Activated CD4-positive, alpha-beta memory T cell treated with anti-CD3 and anti-CD28 coated beads, Interleukin-2, amount 10 ng/mL, durations not matched to agents 7 days and 5 days (primary cell): ENCODE measurements at regions not wholly inside any gene's neighbourhood (a gene's known extent, or its start where the extent isn't known, plus 50 kb on each side); places are given as distances from the start of the nearest gene placed in this dataset.

Experiments
- CTCF ChIA-PET: fragments of 350-600 bp; sonication (Branson Sonifier 250); formaldehyde crosslinking; loops from one replicate; lab custom pipeline; 2021; ENCODE audit warnings: antibody characterized with exemption, inconsistent platforms; lab: Charles Lee
- POLR2A ChIA-PET: fragments of 350-600 bp; sonication (Branson Sonifier 250); formaldehyde crosslinking; loops from one replicate; lab custom pipeline; 2021; ENCODE audit warnings: antibody characterized with exemption; lab: Charles Lee
- DNase-seq: peaks from one replicate; pipeline ENCODE4 v3.0.0-alpha.2; 2020
- H3K27ac Mint-ChIP-seq: one replicate; pipeline ENCODE4 v1.8.0; 2021; ENCODE audit warnings: mild to moderate bottlenecking, mixed read lengths
- H3K27me3 Mint-ChIP-seq: one replicate; pipeline ENCODE4 v1.8.0; 2021; ENCODE audit warnings: mixed read lengths
- H3K36me3 Mint-ChIP-seq: one replicate; pipeline ENCODE4 v1.8.0; 2021; ENCODE audit warnings: low read depth, mixed read lengths
- H3K4me1 Mint-ChIP-seq: one replicate; pipeline ENCODE4 v1.8.0; 2021; ENCODE audit warnings: mixed read lengths
- H3K4me3 Mint-ChIP-seq: one replicate; pipeline ENCODE4 v1.8.0; 2021; ENCODE audit warnings: mild to moderate bottlenecking, mixed read lengths
- H3K9me3 Mint-ChIP-seq: one replicate; pipeline ENCODE4 v1.8.0; 2021; ENCODE audit warnings: mixed read lengths

DNA sequence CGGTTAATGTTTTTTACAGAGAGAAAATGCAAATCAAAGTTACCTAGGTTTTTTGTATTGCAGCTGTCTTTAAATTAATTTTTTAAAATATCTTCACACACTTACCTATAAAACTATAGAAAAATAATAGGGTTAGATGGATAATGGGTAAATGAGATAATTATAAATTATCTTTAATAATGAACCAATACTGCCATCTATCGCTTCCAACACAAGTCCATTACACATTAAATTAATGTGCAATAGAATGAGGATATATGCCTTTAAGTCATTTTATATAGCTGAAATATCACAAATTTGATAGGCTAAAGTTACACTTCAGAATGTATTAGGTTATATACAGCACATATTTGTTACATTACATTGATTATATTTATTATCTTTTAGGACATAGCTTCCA is 2212.8 kb downstream of the MRPL39 start:
- H3K27me3 Mint-ChIP-seq: no peaks in the 10 kb centered on the region
- DNase-seq: no peak
- POLR2A ChIA-PET: no interaction called here
- no peaks in the 10 kb centered on the region for H3K9me3 Mint-ChIP-seq
- H3K4me1 Mint-ChIP-seq: no peaks in the 10 kb centered on the region
- no peak overlapping the region for H3K4me3 Mint-ChIP-seq
- H3K36me3 Mint-ChIP-seq: no peaks in the 10 kb centered on the region
- H3K27ac Mint-ChIP-seq: no peak overlapping the region
- CTCF ChIA-PET: no interaction called here

- Mint-ChIP-seq H3K4me1 (no peaks in the 10 kb centered on the region), H3K4me3 (no peak overlapping the region), H3K27me3 (no peaks in the 10 kb centered on the region), H3K9me3 (peaks cover 2% of the 10 kb centered on the region), H3K27ac (no peak overlapping the region), H3K36me3 (no peaks in the 10 kb centered on the region)
- ChIA-PET CTCF (no interaction called here), POLR2A (no interaction called here)
- no peak for DNase-seq
Observed at GRCh38 chr21:23384679-23385078, 2222.6 kb downstream of the MRPL39 start.

- CTCF ChIA-PET: no interaction called here
- no peak overlapping the region for H3K4me3 Mint-ChIP-seq
- POLR2A ChIA-PET: no interaction called here
- peaks cover 2% of the 10 kb centered on the region for H3K9me3 Mint-ChIP-seq
- no peaks in the 10 kb centered on the region for H3K36me3 Mint-ChIP-seq
- H3K4me1 Mint-ChIP-seq: no peaks in the 10 kb centered on the region
- H3K27me3 Mint-ChIP-seq: no peaks in the 10 kb centered on the region
- no peak overlapping the region for H3K27ac Mint-ChIP-seq
- DNase-seq: no peak
Observed at GRCh38 chr21:23374155-23374554, 2233.1 kb downstream of the MRPL39 start.

- POLR2A ChIA-PET: no interaction called here
- H3K27ac Mint-ChIP-seq: no peak overlapping the region
- H3K4me3 Mint-ChIP-seq: no peak overlapping the region
- DNase-seq: no peak
- CTCF ChIA-PET: interaction anchor here (0.5 kb wide), 1 partner anchor 297 kb away, joined by 6 read pairs; no protein-coding TSS in a partner anchor
- no peaks in the 10 kb centered on the region for H3K27me3 Mint-ChIP-seq
- H3K36me3 Mint-ChIP-seq: no peaks in the 10 kb centered on the region
- peaks cover 10% of the 10 kb centered on the region for H3K9me3 Mint-ChIP-seq
- H3K4me1 Mint-ChIP-seq: no peaks in the 10 kb centered on the region
Observed at GRCh38 chr21:23356905-23357304, 2250.4 kb downstream of the MRPL39 start.

GRCh38 chr21:23316190-23316589 is 2291.1 kb downstream of the MRPL39 start:
- Mint-ChIP-seq H3K27ac (no peak overlapping the region), H3K4me1 (no peaks in the 10 kb centered on the region), H3K9me3 (peaks cover 3% of the 10 kb centered on the region), H3K36me3 (no peaks in the 10 kb centered on the region), H3K27me3 (no peaks in the 10 kb centered on the region), H3K4me3 (no peak overlapping the region)
- no peak for DNase-seq
- CTCF ChIA-PET: no interaction called here
- POLR2A ChIA-PET: no interaction called here

DNA sequence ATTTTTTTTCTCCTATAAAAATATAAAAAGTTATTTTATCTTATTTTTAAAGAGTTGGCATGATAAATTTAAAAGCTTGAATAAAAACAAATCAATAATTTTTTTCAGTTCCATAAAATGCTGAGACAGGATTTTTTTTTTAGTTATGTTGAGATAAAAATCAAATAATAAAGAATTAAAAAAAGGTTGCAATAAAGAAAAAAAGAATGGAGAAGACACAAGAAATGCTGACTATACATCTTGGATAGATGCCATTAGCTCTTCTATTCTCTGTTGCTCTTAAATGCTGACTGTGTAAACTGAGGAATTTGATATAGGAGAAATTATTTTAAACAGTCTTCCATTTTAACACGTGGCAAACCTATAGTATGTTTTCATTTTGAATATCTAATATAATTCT is 2298.5 kb downstream of the MRPL39 start:
- no peaks in the 10 kb centered on the region for H3K4me1 Mint-ChIP-seq
- no peak overlapping the region for H3K27ac Mint-ChIP-seq
- DNase-seq: no peak
- H3K9me3 Mint-ChIP-seq: no peaks in the 10 kb centered on the region
- ChIA-PET CTCF (no interaction called here), POLR2A (no interaction called here)
- H3K4me3 Mint-ChIP-seq: no peak overlapping the region
- H3K36me3 Mint-ChIP-seq: no peaks in the 10 kb centered on the region
- H3K27me3 Mint-ChIP-seq: no peaks in the 10 kb centered on the region

- H3K4me3 Mint-ChIP-seq: no peak overlapping the region
- POLR2A ChIA-PET: no interaction called here
- no peaks in the 10 kb centered on the region for H3K36me3 Mint-ChIP-seq
- no peaks in the 10 kb centered on the region for H3K4me1 Mint-ChIP-seq
- H3K9me3 Mint-ChIP-seq: peaks cover 4% of the 10 kb centered on the region
- DNase-seq: no peak
- H3K27ac Mint-ChIP-seq: no peak overlapping the region
- CTCF ChIA-PET: no interaction called here
- H3K27me3 Mint-ChIP-seq: no peaks in the 10 kb centered on the region
Observed at GRCh38 chr21:23307065-23307464, 2300.2 kb downstream of the MRPL39 start.

DNA sequence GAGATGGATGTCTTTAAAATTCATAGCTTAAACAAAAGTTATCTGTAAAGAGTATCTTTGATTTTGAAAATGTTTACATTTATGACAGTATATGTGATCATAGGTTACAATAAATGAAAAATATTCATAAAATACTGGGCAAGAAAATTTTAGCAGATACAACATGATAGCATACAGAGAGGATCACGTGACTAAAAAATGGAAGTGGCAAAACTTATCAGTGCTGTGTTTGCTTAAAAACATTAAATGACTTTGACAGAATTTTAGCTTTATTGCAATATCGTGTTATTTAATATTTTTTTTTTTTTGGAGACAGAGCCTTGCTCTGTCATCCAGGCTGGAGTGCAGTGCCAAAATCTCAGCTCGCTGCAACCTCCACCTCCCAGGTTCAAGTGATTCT is 2294.1 kb downstream of the NCAM2 start:
- CTCF ChIA-PET: no interaction called here

GRCh38 chr21:23281917-23282316 is 2283.7 kb downstream of the NCAM2 start:
- Mint-ChIP-seq H3K36me3 (no peaks in the 10 kb centered on the region), H3K4me1 (no peaks in the 10 kb centered on the region), H3K9me3 (peaks cover 8% of the 10 kb centered on the region), H3K27ac (no peak overlapping the region), H3K27me3 (no peaks in the 10 kb centered on the region), H3K4me3 (no peak overlapping the region)
- no peak for DNase-seq
- CTCF ChIA-PET: no interaction called here
- POLR2A ChIA-PET: no interaction called here

More for the DNA sequence above, 2294.1 kb downstream of the NCAM2 start:
- Mint-ChIP-seq H3K9me3 (peaks cover 18% of the 10 kb centered on the region), H3K27ac (no peak overlapping the region), H3K4me3 (no peak overlapping the region), H3K27me3 (no peaks in the 10 kb centered on the region), H3K4me1 (no peaks in the 10 kb centered on the region), H3K36me3 (no peaks in the 10 kb centered on the region)
- no peak for DNase-seq
- POLR2A ChIA-PET: no interaction called here

DNA sequence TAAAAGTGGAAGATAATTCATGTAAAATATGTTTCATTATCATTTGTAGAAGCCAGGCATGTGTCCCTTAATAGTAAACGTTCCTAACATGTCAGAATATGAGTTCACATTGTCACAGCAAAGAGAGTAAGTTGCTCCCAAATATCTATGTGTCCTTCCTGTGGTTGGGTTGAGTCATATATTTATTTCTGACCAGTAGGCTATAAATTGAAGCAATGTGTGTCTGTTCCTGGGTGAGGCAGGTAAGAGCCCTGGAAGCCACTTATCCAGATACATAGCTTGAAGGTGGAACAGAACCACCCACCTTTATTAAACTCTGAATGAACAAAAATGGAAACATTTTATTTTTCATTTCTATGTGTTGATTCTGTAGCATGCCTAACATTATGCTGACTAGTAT is 2251.6 kb downstream of the NCAM2 start:
- H3K27me3 Mint-ChIP-seq: no peaks in the 10 kb centered on the region
- no peak overlapping the region for H3K4me3 Mint-ChIP-seq
- no peak overlapping the region for H3K27ac Mint-ChIP-seq
- ChIA-PET POLR2A (no interaction called here), CTCF (no interaction called here)
- H3K9me3 Mint-ChIP-seq: no peaks in the 10 kb centered on the region
- no peaks in the 10 kb centered on the region for H3K4me1 Mint-ChIP-seq
- H3K36me3 Mint-ChIP-seq: no peaks in the 10 kb centered on the region
- no peak for DNase-seq

DNA sequence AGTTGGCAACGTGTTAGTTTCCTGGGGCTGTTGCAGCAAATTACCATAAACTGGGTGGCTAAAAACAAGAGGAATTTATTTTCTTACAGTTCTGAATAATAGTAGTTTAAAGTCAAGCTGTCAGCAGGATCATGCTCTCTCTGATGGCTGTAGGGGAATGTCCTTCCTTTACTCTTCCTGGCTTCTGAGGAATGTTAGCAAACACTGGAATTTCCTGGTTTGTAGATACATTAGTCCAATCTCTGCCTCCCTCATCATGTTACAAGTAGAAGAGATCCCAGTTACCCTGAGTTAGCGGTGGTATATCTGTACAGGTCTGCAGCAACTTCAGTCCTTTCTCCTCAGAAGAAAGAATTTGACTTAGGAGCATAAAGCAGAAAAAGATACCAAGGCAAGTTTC is 2249.1 kb downstream of the NCAM2 start:
- Mint-ChIP-seq H3K27ac (no peak overlapping the region), H3K36me3 (no peaks in the 10 kb centered on the region), H3K4me1 (no peaks in the 10 kb centered on the region), H3K9me3 (peaks cover 4% of the 10 kb centered on the region), H3K4me3 (no peak overlapping the region), H3K27me3 (no peaks in the 10 kb centered on the region)
- ChIA-PET POLR2A (no interaction called here), CTCF (no interaction called here)
- no peak for DNase-seq

- H3K9me3 Mint-ChIP-seq: peaks cover 4% of the 10 kb centered on the region
- CTCF ChIA-PET: no interaction called here
Observed at GRCh38 chr21:23245255-23245654, 2247.0 kb downstream of the NCAM2 start.

DNA sequence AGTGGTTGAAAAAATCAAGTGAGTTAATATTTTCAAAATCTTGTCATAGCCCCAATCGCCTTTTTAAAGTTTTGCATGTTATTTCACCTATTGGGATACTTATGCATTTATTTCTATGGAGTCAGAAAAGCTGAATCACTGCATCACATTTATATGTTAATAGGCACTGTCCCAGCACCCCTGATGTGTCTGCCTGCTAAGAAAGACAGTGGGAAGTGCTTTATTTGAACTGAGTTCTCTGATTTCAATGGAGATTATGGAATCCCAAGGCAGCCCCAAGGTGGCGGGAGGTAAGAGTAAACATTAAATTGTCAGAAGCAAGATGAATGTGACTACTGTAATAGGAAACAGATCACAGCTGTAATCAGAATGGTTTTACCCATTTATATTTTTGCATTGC is 2225.7 kb downstream of the NCAM2 start:
- ChIA-PET POLR2A (no interaction called here), CTCF (no interaction called here)
- peaks cover 3% of the 10 kb centered on the region for H3K9me3 Mint-ChIP-seq
- no peak for DNase-seq
- no peaks in the 10 kb centered on the region for H3K27me3 Mint-ChIP-seq
- no peak overlapping the region for H3K27ac Mint-ChIP-seq
- no peak overlapping the region for H3K4me3 Mint-ChIP-seq
- H3K4me1 Mint-ChIP-seq: no peaks in the 10 kb centered on the region
- H3K36me3 Mint-ChIP-seq: no peaks in the 10 kb centered on the region

More at GRCh38 chr21:23245255-23245654, 2247.0 kb downstream of the NCAM2 start:
- POLR2A ChIA-PET: no interaction called here
- H3K4me3 Mint-ChIP-seq: no peak overlapping the region
- no peak for DNase-seq
- H3K36me3 Mint-ChIP-seq: no peaks in the 10 kb centered on the region
- no peaks in the 10 kb centered on the region for H3K4me1 Mint-ChIP-seq
- H3K27me3 Mint-ChIP-seq: no peaks in the 10 kb centered on the region
- H3K27ac Mint-ChIP-seq: no peak overlapping the region

DNA sequence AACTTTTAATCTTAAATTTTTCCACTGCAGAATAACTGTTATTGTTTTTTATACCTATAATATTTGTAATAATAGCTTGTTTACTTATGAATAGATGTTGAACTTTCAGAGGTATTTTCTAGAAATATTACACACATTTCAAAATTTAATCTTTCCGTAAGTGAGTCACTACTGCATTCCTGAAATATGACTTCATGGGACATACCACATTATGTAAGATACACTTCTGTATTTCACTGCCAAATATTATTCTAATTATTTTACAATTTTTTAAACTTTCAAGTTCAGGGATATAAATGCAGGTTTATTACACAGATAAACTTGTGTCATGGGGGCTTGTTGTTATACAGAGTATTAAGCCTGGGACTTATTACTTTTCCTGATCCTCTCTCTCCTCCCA is 2220.5 kb downstream of the NCAM2 start:
- H3K4me3 Mint-ChIP-seq: no peak overlapping the region
- no peaks in the 10 kb centered on the region for H3K4me1 Mint-ChIP-seq
- H3K36me3 Mint-ChIP-seq: no peaks in the 10 kb centered on the region
- ChIA-PET CTCF (no interaction called here), POLR2A (no interaction called here)
- DNase-seq: no peak
- H3K27me3 Mint-ChIP-seq: no peaks in the 10 kb centered on the region
- H3K9me3 Mint-ChIP-seq: peaks cover 8% of the 10 kb centered on the region
- H3K27ac Mint-ChIP-seq: no peak overlapping the region

DNA sequence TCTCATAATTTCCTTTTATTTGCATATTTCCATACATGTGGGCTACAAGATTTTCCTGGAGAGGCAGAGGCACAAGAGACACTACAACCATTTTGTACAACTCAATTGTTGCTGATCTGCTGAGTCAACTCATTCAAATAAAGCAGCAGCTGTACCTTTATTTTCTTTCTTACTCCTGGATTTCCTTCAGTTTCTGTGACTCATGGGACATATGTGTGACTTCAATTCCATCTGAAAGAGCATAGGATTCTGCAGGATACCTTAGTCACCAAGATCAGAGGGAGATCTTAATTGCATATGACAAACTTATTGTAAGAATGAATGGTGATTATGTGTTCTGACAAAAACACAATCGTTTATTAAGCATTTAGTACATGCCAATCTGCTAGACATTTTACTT is 2219.4 kb downstream of the NCAM2 start:
- Mint-ChIP-seq H3K4me1 (no peaks in the 10 kb centered on the region), H3K36me3 (no peaks in the 10 kb centered on the region), H3K27me3 (no peaks in the 10 kb centered on the region), H3K4me3 (no peak overlapping the region), H3K9me3 (peaks cover 11% of the 10 kb centered on the region), H3K27ac (no peak overlapping the region)
- DNase-seq: no peak
- ChIA-PET POLR2A (no interaction called here), CTCF (no interaction called here)
